Upper lobe of left lung (tissue), 4 donors: ENCODE measurements at regions not wholly inside any gene's neighbourhood (a gene's known extent, or its start where the extent isn't known, plus 50 kb on each side); places are given as distances from the start of the nearest gene placed in this dataset.

Experiments used
- POLR2A ChIP-seq, 4 donors: fragments of 450-650 bp; IDR thresholded peaks; one replicate each; pipeline ENCODE4 v1.5.1; 2016 to 2017; ENCODE audit warnings: antibody characterized with exemption in 4 of 4, mild to moderate bottlenecking in 2 of 4
- POLR2AphosphoS5 ChIP-seq, 2 donors: sonication (generic); formaldehyde crosslinking; IDR thresholded peaks; one replicate each; pipeline ENCODE4 v1.5.1; 2017; ENCODE audit warnings: antibody characterized with exemption in 2 of 2
- TF ChIP-seq, protein P1 (sequence below), 6 experiments: fragments of 450-650 bp in 4 of 6; fragments of 200-600 bp in 2 of 6; sonication (generic) in 2 of 6; IDR thresholded peaks; one replicate each; pipeline ENCODE4 v1.5.1; 2016 to 2019; ENCODE audit warnings: antibody characterized with exemption in 6 of 6

DNA sequence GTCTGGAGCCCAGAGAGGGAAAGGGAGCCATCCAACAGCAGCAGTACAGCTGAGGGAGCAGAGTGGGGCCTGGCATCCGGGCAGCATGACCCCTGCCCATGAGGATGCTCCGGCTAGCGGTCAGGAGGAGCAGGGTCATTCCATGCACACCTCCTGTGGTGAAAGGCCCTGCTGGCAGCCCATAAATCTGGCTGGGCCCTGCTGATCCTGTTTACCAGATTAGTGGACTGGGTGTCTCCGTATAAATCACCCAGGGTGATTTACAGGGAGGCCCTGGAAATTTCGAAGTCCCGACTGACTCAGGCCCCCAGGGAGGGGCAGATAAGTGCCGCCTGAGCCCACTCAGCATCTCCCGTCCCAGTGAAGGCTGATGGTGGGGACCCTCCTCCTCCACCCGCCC lies 117.6 kb upstream of the HAND1 start:
- TF ChIP-seq POLR2A (IDR thresholded peaks at IDR 0.05): no peak
- TF ChIP-seq POLR2AphosphoS5 (IDR thresholded peaks at IDR 0.05): no peak
- TF ChIP-seq, protein P1, sequence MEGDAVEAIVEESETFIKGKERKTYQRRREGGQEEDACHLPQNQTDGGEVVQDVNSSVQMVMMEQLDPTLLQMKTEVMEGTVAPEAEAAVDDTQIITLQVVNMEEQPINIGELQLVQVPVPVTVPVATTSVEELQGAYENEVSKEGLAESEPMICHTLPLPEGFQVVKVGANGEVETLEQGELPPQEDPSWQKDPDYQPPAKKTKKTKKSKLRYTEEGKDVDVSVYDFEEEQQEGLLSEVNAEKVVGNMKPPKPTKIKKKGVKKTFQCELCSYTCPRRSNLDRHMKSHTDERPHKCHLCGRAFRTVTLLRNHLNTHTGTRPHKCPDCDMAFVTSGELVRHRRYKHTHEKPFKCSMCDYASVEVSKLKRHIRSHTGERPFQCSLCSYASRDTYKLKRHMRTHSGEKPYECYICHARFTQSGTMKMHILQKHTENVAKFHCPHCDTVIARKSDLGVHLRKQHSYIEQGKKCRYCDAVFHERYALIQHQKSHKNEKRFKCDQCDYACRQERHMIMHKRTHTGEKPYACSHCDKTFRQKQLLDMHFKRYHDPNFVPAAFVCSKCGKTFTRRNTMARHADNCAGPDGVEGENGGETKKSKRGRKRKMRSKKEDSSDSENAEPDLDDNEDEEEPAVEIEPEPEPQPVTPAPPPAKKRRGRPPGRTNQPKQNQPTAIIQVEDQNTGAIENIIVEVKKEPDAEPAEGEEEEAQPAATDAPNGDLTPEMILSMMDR (IDR thresholded peaks at IDR 0.05): no peak
